Stimulated activated CD4-positive, alpha-beta T cell treated with anti-CD3 and anti-CD28 coated beads, Interleukin-15, amount 100 ng/mL, for 1 hour (primary cell): ENCODE measurements at regions not wholly inside any gene's neighbourhood (a gene's known extent, or its start where the extent isn't known, plus 50 kb on each side); places are given as distances from the start of the nearest gene placed in this dataset.
"Not testable (repeated sequence)": the region's sequence is repeated elsewhere in the genome, so short reads cannot be mapped to it uniquely, and the experiment has no call there.

ENCODE experiments used
- DNase-seq, 2 donors: peaks; one replicate each; pipeline ENCODE4 v3.0.0-alpha.2; 2020; ENCODE audit warnings: low read depth in 1 of 2, low spot score in 1 of 2

DNA sequence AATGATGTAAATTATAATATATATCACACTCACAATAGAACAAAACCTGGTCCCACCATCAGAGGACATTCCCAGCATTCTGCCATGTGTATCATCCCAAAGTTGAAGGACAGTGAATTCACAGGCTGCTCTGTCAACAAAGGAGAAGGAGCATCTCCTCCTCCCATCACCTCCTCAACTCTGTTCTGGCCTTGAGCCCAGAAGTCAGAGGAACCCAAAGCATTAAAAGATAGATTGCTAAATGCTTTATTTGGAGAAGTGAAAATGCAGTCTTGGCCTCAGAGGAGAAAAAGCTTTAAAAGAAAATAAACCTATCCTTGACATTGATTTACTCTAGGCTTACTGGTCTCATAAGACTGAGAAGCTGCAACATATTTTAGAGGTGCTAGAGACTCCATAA, 268.8 kb upstream of the RASGEF1B start:
- no peak for DNase-seq

DNA sequence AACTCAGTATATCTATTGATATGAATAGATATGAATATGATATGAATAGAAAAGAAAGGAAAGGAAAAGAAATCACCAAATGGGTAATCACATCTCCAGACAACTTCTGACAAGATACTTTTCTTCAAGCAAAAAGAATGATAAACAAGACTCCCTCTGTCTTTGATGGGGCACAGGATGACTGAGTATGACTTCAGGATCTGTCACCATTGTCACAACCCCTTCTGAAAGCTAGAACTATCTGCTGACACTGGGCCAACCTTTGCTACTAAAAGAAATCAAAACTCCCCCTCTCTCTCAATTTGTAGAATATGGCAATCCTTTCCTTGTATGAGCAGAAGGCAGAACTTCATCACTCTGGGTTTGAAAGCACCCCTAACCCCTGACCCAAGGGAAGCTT, 267.2 kb upstream of the RASGEF1B start:
- DNase-seq, result no peak

DNA sequence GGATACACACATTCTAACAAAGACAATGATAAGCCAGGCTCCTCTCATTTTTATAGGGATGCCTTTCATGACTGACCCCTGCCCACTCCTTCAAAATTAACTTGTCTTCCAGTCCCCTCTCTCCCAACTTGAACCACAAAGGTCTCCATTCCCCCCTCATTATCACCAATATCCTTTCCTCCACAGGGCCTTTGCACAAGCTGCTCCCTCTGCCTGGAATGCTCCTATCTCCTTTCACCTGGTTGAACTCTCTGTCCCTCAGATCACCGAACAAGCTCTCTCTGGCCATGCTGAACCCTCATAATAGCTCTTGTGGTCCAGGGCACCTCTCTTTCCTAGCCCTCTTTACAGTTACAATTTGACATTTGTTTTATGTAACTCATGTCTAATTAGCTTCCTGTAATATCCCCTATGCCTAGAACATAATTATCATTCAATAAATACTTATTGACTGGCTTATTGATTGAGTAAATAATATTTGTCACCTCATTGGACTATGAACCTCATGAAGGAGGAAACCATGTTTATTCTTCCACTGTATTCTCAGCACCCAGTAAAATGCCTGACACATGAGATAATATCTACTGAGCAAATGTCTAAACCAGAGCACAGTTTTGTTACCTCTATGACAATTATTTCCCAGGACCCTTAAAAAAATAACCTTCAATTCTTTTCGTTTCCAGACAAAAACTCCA, 266.3 kb upstream of the RASGEF1B start:
- DNase-seq, result no peak

DNA sequence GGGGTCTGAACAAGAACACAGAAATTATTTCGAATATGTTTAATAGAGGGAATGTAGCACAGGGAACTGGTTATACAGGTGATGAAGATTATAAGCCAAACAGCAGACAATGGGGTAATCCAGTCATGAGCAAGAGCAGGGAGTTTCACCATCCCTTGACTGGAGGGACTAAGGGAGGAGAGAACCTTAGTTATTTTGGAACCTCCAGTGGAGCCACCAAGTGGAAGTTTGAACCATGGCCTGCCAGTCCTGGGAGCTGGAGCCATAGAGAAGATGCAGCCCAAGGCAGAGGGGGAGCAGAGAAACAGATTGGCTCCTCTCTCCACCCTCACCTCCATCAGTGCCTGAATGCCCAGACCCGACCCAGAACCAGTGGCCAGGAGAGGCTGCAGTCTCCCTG, 264.6 kb upstream of the RASGEF1B start:
- no peak for DNase-seq

DNA sequence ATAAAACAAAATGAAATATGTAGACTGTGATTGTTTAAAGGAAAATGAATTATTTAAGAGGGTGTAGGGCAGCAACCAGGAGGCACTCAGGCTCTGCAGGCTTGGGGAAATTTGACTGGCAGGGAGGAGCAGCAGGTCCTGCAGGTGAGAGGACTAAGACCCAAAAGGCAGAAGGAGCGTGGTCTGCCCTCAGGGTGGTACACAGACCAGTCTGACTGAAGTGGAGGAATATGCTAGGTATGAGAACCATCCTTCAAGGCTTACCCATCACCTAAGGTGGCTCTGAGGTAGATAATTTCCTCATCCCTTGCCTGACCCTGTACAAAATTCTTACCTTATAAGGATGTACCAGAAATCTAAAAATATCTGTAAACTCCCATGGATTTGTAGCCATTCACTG, 261.3 kb upstream of the RASGEF1B start:
- DNase-seq, result no peak

DNA sequence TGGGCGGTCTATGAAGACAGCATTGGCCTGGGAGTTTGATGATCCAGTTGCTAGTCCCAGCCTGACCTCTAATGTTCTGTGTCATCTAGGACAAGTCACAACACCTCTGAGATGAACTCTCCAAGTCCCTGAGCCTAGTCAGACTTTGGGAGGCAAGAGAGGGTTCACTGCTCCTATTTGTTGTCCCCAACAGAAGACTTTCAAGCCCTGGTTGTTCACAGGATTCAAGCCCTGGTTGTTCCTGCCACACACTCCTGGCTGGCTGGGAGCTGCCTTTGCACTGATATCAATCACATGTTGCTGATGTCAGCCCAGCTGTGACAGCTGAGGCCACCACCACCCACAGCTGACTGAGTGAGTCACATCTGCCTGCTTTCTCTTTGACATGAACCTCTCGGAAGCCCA, 253.2 kb upstream of the RASGEF1B start:
- DNase-seq, result peak; percentile 6 to 20

DNA sequence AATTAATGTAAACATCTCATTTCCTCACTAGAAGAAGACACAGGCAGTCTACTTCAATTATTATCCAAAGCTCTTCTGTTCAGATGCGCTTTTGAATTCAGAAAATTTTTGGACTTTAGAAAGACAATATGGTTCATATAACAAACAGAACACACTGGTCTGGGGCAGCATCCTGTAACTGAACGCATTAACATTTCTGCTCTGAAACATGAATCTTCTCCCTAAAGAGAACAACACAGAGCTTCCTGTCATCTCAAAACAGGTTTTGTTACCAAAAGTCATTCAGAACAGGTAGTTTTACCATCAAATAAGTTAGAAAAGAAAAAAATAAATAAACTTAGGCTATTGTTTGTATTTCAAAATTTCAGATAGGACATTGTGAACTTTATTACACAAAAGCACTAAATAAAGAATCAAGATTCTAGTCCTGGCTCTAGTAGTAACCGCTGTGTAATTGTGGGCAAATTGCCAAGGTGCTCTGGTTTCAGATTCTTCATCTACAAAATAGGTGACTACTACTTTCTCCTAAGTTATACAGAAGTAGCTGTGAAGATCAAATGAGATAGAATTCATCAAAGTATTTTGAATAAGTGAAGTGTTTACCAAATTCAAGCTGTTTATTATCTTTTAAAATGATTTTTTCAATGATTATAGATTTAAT, 252.3 kb upstream of the RASGEF1B start:
- DNase-seq, result no peak

DNA sequence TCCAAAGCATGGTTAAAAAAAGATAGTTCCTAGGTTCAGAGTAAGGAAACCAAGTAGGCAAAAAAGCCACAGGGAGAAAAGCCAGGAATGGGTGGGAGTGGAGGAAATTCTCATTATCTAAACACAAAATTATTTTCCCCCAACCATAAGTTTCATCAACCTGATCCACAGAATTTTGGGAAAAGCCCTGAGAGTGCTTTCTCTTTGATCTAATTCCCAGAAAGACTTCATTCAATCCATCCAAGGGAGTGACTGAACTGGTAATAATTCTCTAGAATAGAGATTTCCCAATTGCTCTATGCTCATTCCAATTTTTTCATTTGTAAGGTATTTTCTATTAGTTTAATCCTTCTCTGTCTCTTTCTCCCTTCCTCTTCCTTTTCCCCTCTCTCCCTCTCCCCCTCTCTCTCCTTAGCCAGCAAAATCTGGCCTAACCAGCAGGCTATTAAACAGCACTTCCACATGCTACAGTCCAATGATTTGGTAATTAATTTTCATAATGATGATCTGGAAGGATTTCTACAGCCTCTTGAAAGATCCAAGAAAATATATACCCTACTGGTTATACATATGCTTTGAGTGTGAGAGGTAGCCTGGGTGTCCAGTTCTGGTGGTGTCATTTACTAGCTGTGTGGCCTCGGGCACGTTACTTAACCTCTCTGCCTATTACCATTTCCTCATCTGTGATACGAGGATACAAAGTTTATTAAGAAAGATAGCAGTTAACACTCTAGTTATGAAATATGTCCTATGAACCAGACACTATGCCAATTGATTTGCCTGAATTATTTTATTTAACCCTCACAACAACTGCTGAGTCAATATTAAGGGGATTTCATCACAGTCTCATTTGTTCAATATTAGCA, 251.5 kb upstream of the RASGEF1B start:
- DNase-seq, result no peak

DNA sequence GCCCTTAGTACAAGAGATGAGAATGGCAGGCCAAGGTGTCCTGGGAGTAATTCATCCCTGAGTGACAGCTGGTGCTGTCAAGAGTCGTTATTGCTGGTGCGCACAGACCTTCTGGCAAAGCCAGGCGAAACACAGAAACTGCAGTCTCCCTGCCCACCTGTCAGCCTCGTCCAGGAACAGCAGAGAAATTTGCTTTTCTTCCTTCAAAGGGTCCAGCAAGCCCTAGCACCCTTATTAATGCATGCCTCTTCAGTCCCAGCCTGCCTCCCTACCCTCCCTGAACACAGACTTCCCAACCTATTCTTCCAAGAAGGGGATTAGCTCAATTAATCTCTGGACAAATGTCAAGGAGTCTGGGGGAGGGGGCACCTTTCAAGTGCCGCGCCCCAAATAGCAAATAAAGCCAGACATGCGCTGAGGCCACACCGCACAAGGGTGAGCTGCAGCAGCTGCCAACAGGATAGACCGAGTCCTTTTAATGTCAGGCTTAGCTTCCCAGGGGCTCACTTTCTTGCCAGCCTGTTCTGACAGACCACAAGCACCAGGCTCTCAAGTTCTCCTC, 250.7 kb upstream of the RASGEF1B start:
- DNase-seq, result no peak

DNA sequence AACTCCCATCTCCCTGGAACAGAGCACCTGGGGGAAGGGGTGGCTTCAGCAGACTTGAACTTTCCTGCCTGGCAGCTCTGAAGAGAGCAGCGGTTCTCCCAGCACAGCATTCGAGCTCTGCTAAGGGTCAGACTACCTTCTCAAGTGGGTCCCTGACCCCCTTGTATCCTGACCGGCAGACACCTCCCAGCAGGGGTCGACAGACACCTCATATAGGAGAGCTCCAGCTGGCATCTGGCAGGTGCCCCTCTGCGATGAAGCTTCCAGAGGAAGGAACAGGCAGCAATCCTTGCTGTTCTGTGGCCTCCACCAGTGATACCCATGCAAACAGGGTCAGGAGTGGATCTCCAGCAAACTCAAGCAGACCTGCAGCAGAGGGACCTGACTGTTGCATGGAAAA, 244.1 kb upstream of the RASGEF1B start:
- DNase-seq, result no peak

DNA sequence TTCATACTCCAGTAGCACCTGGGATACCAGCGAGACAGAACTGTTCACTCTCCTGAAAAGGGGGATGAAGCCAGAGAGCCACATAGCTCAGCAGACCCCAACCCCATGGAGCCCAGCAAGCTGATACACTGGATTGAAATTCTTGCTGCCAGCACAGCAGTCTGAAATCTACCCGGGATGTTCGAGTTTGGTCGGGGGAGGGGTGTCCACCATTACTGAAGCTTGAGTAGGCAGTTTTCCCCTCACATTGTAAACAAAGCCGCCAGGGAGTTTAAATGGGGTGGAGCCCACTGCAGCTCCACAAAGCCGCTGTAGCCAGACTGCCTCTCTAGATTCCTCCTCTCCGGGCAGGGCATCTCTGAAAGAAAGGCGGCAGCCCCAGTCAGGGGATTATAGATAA, 243.7 kb upstream of the RASGEF1B start:
- DNase-seq, result not testable (repeated sequence)

DNA sequence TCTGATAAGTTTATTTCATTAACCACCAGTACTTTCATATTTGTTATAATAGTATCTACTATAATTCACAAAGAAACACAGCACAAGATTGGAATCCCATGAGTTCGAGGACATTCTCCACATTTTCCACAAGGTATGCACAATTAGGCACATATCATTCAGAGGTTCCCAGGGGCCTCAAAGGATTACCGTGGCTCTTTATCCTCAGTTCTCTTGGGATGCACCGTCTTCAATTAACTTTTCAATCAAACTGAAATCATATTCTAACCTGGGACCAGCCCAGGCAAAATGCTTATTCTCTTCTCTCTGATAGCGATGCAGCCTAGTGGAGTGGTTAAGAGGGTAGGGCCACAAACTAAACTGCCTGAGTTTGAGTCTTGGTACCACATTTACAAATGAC, 242.6 kb upstream of the RASGEF1B start:
- no peak for DNase-seq

DNA sequence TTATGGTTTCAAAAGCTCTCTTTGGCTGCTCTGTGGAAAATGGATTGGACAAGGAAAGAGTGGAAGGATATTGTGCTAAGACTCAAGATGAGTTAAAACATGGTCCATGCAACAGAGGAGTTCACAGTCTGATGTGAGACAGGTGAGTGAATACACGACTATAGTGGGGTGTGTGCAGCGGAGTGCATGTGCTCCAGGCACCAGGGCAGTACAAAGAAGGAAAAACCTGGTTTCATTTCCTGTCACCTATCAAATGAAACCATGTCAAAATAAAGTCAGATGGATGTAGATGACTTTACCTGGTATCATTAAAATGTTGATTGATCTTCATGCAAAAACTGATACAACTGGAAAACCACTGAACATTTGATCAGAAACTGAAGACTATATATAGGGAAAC, 241.0 kb upstream of the RASGEF1B start:
- DNase-seq, result no peak

DNA sequence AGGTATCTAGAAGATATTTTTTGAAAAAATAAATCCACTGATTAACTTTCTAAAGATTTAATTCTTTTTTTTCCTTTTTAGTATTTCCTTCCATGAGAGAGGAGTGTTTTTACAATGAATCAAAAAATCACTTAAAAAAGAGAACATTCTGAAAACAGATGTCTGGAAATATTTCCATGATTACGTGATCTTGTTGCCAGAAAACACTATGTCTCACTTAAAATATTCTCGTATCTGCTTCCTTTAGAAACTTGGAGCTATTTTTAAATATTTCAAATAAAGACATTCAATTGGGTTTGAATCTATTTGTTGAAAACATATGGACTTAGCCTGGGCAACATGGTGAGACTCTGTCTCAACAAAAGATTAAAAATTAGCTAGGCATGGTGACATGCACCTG, 232.8 kb upstream of the RASGEF1B start:
- no peak for DNase-seq

DNA sequence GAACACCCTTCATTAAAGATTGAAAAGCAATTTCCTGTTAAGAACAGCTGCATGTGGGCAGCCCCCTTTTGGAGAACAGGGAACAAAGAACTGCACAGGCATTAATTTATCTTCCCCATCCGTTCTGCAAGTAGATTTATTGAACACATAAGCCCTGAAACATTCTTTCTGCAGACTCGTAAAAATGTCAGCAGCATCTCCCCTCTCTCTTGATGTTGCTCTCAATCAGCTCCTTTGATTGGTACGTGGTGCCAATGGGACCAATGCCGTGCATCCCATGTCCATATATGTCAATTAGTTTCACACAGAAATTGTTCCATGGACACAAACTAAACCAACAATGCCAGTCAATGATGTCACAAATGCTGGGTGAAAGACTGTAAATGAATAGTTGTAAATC, 228.5 kb upstream of the RASGEF1B start:
- DNase-seq, result no peak

DNA sequence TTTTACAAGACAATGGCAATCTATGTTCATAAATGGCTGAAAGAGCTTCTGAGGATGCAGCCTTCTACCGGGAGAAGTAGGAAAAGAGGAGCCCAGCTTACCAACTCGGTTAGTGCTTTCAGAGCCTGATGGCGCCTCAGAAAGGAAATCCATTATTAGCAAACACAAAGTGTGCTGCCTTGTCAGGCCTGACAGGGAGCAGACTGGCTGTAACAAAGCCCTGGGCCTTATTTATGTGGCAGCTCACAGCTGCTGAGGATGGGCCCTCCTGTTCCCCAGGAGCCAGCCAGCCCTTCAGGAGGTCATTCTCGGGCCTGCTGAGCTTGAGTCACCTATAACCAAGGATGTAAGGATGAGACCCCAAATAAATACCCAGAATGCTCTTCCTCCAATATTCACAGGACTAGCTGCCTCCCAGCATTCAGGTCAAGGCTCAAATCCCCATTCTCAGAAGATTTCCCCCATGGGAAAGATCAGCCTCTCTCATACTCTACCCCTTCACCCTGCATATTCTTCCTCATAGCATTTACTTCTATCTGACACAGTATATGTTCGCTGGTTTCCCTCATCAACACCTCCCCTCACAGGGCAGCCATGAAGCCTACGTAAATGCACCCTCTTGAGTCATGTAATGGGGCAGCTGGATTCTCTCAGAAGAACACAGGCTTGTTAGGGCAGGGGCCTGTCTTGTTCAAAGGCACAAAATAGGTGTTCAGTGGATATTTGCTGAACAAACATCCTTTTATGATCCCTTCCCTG, 227.0 kb upstream of the RASGEF1B start:
- DNase-seq, result no peak

DNA sequence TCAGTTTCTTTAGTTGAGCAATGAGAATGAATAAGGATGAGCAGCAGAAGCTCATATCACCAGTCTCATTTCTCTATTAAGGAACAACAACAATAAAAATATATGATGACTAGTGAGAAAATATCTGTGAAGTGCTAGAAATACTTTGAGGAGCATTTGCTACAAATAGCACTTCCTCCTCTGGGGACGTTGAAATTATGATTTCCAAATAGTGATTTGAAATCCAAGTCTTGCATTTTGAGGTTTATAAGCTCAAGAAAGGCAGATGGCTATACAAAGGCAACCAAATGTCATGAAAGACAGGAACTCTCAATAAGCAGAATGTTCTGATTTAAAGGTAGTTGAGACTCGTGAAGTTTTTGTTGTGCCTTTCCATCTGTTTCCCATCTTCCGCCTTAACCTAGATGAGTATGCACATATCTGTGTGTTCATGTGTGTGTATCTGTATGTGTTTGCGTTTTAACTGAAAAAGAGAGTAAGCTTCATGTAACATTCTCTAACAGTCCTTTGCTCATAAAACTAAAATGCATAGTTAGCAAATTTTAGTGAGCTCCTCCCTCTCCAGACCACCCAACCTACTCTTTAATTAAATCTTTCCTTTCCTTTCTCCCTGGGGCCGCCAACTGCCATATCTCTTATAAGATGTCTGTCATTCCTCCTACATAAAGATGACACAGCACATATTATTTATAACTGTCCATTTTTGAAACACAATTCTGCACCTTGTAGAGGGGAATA, 222.6 kb upstream of the RASGEF1B start:
- no peak for DNase-seq

DNA sequence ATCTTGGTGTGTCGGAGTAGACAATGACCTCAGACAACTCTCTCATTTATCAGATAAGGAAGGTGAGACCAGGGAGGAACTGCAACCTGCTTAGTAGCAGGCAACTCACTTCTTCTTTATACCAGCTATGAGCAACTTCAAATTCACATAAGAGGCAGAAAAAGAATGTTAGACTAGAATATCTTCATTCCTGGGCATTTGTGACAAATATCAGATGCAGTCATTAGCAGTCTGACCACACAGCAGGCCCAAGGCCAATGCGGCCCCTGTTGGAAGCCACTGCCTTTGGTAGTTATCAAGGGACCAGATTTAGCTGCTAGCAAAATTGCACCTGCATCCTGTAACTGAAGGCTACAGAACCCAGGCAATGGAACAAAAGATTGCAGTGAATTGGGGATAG, 219.2 kb upstream of the RASGEF1B start:
- DNase-seq, result no peak

DNA sequence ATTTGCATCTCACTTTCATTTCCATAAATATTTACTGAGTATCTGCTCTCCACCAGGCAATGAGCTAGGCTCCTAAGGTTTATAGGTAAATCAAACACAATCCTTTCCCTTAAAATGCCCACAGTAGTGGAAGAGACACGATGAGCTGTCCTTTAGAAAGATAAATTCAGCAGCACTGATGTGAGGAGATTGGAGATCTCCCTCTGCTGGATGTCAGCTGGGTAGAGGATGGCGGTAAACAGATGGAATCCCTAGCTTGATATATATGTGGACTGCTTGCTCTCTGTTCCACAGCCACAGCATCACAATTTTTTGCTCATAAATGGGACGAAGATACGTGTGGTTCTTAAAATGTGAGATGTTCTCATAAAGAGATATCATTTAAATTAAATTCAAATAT, 216.4 kb upstream of the RASGEF1B start:
- DNase-seq, result no peak

DNA sequence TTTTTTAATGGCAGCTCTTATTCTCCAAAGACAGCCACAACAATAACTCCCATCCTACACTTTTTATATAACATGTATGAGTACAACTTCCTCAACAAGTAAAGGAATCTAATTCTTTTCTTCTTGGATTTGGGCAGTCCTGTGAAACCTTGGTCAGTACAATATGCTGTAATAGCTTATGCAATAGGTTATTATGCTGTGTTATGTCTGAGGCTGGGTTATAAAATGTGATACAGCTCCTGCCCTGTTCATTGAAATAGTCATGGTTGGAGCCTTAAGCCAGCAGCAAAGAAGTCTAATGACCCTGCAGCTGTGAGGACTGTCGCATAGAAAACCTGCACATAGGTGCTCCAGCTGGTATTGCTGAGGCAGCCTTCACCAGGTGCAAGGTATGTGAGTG, 215.8 kb upstream of the RASGEF1B start:
- DNase-seq, result no peak
